ENCODE measurements at regions not wholly inside any gene's neighbourhood (a gene's known extent, or its start where the extent isn't known, plus 50 kb on each side); places are given as distances from the start of the nearest gene placed in this dataset.
"Not testable (repeated sequence)": the region's sequence is repeated elsewhere in the genome, so short reads cannot be mapped to it uniquely, and the experiment has no call there.

DNA sequence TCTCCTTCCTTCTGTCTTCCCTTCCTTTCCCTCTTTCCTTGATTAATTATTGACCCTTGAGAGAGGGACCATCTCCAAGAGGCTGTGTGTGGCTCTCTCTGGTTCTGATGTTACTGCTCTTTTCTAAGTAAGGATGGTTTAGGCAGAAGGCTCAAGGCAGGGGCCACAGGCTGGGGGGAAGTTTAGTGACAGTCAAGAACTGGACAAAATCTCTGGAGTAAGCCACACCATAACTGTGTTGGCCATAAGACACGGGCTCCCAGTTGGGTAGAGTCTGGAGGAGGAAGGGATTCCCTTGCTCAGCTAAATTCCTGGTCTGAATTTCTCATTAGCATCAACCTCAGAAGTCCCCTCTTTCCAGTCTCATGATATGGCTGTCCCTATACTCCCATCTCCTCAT lies 74.7 kb downstream of the BUD13 start:
- peak; percentile 13 for DNase-seq

DNA sequence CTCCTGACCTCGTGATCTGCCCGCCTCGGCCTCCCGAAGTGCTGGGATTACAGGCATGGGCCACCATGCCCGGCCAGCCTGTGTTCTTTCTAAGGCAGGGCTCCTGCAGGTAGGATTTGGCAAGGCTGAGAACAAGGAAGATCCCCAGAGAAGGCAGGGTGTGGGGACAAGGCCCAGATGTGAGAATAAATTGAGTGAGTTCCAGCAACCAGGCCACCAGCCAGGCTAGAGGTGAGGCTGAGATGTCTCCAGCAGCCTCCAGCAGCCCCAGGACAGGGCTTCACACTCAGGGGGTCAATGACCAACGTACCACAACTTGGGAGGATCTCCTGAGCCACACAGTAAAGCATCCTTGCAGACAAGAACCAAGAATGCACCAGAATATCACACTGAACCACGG lies 75.1 kb downstream of the BUD13 start:
- DNase-seq: peak; percentile 11

DNA sequence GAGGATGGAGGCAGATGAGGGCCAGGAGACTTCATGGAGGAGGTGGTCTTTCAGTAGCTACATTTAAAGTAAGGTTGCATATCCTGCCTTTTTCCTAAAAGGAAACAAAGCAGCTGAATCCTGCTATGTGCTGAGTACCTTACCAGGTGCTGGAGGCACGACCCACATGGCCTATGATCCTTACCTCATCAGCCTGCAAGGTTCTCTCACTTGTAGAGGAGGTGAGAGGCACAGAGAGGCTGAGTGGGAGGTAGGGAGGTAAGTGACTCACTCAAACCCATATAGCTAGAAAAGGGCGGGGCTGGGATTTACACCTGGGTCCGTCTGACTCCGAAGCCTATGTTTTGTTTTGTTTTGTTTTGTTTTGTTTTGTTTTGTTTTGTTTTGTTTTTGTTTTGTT lies 75.8 kb downstream of the BUD13 start:
- peak; percentile 44 for DNase-seq

DNA sequence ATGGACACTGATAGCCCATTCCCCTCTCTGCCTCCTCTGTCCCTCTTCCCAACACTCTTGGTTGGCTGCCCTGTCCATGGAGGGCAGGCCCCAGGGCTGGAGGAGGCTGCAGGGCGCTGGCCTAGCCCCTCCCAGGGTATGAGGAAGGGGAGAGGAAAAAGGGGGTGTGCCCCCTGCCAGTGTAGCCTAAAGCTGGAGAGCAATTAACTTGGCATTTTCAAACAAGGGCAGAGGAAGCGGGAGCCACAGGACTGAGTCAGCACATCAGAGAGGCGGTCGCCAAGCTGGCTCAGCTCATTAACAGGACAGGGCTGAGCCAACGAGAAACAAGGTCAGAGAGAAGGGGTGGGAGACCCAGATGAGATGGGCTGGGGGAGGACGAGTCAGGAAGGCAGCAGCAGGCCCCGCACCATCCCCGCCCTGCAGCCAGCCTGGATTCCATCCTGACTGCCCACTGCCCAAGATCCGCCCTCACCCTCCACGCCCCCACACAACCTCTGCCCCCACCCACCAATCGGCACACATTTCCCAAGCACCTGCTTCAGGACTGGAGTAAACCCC lies 76.3 kb downstream of the BUD13 start:
- peak; percentile 53 for DNase-seq

DNA sequence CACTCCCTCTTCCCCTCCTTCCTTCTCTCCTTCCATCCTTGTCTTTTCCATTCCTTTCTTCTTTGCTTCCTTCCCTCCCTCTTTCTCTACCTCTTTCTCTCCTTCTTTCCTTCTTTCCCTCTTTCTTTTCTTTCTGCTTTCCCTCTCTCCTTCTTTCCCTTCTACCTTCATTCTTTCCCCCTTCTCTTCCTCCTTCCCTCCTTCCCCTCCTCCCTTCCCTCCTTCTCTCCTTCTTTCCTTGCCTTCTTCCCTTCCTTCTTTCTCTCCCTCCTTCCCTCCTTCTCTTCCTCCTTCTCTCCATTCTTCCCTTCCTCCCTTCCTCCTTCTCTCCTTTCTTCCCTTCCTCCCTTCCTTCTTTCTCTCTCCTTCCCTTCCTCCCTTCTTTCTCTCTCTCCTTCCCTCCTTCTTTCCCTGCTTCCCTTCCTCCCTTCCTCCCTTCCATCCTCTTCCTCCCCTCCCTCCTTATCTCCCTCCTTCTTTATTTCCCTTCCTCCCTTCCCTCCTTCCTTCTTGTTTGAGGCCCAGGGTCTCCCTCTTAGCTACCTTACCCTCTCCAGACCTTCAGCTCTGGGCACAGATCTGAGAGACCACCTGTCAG lies 77.0 kb downstream of the BUD13 start:
- no peak for DNase-seq

DNA sequence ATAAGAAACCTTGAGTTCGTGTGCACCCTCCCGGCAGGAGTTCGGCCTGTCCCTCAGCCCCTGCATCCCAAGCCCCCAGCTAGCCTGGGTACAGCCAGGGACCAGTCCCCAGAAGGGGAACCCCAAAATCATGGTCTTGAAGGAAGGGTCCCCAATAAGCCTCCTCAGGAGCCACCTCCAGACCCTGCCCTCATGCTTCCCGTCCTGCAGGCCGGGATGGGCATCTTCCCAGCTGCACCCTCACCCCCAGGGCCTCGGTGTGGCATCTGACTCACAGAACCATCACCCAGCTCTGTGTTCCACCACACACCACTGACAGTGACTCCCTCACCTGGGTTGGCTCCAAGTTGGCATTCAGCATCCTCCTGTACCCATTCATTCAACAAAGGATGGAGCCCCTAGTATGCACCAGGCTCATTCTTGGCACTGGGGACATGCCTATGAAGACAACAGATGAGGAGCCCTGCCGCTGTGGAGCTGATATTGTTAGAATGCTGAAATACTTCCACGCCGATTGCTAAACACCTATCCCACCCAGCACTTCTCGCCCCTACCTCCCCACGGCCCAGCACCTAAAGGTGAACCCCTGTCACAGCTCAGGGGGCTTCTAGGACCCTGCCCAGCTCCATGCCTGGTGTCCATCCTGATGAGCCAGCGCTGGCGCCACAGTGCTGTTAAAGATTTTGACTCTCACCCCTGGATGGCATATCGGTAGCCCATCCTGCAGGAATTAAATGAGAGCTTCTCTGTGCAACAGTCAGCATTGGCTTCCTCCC lies 77.8 kb downstream of the BUD13 start:
- peak; percentile 52 for DNase-seq

DNA sequence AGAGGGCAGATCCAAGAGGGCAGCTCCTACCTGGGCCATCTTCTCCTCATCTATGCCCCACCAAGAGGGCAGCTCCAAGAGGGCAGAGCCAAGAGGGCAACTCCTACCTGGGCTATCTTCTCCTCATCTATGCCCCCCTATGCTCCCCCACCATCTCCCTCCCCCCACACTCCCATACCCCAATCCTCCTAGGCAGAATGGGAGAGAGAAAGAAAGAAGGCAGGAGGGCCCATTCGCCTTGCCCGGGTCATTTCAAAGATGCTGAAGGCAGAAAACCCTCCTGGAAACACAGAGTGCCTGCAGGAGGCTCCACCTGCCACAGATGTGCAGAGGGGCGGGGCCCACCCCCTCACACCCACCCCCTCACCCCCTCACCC lies 78.5 kb downstream of the BUD13 start:
- DNase-seq: peak; percentile 17

DNA sequence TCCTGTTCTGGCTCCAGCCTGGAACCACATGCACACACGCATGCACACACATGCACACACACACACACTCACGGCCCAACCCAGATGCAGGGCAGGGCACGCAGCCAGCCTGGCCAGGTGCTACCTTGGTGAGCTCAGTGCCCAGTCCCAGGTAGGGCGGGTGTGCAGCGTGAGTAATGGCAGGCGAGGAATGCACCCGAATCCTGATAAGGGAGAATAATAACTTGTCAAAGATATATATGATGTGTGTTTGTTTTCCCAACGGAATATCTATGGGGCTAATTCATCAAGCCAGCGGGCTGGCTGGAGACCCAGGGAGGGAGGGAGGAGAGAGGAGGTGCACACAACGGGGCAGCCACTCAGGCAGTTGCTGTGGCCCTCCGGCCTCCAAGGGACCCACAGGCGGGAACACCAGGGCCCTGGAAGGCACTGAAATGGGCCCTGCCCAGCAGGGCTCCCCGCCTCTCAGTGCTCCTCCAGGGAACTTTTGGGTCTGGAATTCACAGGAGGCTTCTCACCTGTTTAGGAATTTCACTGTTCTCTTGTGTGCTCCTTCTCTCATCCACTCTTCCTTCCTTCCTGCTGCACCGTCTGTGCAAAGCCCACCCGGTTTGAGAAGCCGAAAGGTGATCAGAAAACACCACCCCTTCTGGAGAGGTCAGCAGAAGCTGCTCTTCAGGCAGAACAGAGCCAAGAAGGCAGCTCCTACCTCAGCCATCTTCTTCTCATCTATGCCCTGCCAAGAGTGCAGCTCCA lies 79.0 kb downstream of the BUD13 start:
- DNase-seq: peak; percentile 42

DNA sequence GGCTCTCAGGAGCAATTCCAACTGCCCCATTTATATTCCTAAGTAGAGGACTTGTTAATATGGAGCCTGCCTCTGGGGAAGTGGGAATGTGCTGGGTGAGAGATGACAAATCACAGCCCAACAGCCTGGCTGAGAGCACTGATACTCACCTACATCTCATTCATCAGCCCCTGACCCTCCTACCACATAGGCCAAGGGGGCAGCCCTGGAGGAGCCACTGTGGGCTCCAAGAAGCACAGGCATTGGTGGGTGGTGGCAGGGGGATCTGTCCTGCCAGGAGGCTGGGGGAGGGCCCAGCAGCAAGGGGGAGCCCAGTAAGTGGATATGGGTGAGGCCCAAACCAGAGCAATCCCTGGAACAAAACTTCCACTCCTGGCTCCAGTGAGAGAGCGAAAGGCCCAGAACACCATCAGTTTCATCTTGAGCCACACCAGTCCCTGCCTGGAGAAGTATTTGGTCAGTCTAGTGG lies 79.7 kb downstream of the BUD13 start:
- peak; percentile 30 for DNase-seq

DNA sequence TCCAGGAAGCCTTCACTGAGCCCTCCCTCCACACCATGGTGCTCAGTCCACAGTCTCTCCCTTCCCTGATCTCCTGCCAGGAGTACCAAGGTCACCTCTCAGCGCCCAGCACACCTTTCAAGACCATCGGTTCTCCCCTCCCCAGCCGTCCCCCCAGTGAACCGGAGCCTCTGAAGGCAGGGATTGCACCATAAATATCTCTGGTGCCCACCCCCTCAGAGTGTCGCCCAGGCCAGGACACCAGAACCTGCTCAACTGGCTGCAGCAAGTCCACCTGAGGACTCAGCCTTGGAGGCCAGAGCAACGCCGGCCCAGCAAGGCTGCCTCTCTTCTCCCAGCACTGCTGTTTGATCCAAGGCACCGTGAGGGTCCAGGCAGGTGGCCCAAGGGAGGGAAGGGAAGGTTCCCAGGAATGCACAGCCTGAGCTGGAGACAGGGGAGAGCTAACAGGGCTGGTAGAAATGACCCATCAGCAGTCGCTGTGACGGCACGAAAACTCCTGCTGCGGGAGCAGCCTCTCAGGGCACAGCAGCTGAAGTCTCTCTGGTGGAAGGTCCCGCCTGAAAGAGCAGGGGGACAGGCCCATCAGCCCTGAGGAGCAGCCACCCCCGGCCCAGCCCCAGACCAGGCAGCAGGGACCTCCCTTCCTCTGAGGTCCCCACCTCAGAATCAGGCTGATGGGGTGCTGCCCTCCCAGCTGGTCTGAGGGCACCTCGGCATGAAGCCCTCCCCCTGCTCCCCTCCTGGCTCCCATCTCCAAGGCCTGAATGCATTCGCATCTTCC lies 80.3 kb downstream of the BUD13 start:
- DNase-seq: peak; percentile 37

DNA sequence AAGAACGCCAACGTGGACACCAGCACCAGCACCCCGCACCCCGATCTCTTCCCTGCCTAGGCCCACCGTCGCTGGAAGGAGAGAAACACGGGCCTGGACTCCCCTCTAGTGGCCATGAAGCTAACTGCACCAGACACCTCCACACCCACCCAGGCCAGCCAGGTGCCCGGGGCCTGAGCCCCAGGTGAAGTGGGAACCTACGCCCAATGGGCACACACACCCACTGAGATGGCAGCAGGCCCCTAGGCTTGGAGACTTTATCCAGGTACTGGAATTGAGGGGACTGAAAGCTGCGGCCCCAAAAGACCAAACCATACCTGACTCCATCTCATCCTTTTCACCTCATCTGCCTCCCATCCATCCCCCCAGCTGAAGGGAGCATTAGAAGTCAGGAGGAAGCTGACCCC lies 81.0 kb downstream of the BUD13 start:
- DNase-seq: peak; percentile 85

DNA sequence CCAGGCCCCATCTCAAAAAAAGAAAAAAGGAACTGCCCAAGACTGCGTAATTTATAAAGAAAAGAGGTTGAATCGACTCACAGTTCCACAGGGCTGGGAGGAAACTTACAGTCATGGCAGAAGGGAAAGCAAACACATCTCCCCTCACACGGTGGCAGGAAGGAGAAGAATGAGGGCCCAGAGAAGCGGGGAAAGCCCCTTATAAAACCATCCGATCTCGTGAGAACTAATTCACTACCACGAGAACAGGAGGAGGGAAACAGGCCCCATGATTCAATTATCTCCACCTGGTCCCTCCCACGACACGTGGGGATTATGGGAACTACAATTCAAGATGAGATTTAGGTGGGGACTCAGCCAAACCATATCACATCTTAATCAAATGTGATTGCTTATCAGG lies 82.2 kb downstream of the BUD13 start:
- no peak for DNase-seq

DNA sequence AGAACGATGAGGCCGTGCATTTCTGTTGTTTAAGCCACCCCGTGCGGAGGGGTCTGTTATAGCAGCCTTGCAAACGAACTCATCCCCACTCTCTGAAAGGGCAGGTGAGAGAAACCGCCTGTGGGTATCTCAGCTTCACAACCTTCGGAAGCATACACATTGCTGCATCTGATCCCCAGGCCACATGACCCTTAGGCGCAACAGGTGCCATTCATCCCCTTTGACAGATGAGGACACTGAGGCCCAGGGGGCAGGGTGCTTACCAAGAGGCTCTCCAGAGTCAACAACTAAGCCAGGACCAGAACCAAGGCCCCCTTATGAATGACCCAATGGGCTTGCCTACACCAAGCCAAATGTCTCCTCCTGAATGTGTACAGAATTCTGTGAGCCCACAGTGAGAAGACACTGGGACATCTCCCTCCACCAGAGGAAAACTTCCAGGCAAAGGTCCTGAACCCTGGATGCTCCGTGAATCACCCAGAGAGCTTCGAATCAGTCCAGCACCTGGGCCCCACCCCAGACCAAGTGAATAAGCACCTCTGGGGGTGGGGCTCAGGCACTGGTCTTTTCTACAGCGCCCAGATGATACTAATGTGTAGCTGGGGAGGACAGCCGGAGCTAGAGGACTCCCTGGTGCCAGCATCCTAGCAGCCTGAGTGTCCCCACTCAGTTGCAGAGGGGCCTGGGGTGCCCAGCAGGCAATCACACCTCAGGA lies 83.2 kb downstream of the BUD13 start:
- peak; percentile 26 for DNase-seq

DNA sequence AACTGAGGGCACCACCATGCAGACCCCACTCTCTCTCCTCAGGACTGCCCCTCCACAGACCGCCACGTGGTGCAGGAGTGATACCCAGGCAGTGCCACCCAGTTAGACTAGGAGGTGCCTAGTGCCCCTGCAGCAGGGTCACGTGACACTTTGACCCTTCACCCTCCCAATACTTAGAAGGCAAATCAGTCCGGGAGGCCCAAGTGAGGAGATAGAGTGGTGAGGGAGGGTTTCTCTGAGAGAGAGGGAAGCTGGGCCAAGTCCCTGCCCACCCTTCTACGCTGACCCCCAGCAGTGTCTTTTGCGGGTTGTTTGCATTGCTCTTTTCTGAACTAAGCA lies 84.6 kb downstream of the BUD13 start:
- DNase-seq: no peak

DNA sequence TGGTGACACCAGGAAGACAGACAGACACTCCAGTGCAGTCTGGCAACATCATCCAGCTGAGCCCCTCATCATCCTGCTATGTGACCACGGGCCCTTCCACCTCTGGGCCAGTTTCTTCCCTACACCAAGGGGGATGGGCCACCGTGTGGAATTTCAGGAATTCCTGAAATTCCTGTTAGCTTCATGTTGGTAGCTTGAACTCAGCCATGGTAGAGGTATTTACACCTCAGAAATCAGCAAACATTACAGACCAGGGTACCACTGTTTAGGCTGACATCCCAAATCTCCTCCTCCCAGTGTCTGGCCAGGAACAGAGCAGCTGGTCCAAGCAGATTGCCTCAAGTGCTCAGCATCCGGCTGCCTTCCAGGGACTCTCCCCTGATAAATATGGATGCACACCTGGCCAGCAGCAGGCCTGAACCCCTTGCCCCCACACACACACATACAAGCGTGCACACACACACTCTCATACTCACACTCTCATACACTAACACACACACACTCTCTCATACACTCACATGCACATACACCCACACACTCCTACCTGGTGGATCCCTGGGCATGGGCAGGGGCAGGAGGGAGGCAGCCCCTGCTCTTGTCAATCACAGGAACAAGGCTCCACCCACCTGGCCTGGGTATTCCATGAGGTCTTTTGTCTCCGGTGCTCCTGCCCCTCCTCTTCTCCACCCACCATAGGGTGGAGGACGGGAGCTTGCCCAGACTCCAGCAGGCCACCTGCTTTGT lies 85.2 kb downstream of the BUD13 start:
- no peak for DNase-seq

DNA sequence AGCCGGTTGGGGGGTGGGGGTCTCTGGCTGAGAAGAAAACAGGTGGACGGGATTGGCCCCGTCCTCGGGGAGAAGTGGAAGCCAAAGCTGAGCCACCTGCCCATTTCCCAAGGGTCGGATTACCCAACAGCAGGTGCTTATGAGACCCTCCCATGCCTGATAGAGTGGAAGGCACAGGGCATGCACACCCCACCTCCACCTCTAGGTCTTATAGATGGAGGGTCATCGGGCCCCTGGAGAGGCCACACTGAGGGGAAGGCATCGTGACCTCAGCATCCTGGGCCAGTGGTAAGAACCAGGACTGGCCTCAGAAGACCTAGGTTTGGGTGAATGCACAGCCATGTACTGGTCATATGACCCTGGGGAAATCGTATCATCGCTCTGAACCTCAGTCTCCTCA lies 85.9 kb downstream of the BUD13 start:
- DNase-seq: no peak

DNA sequence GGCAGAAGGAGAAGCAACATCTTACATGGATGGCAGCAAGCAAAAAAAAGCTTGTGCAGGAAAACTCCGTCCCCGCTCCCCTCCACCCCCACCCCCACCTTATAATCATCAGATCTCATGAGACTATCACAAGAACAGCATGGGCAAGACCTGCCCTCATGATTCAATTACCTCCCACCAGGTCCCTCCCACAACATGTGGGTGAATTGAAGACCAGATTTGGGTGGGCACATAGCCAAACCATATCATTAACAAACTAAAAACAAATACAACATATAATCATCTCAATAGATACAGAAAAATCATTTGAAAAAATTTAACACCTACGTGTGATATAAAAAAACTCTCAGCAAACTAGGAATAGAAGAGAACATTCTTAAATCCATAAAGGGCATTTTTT lies 88.8 kb downstream of the BUD13 start:
- DNase-seq: no peak

DNA sequence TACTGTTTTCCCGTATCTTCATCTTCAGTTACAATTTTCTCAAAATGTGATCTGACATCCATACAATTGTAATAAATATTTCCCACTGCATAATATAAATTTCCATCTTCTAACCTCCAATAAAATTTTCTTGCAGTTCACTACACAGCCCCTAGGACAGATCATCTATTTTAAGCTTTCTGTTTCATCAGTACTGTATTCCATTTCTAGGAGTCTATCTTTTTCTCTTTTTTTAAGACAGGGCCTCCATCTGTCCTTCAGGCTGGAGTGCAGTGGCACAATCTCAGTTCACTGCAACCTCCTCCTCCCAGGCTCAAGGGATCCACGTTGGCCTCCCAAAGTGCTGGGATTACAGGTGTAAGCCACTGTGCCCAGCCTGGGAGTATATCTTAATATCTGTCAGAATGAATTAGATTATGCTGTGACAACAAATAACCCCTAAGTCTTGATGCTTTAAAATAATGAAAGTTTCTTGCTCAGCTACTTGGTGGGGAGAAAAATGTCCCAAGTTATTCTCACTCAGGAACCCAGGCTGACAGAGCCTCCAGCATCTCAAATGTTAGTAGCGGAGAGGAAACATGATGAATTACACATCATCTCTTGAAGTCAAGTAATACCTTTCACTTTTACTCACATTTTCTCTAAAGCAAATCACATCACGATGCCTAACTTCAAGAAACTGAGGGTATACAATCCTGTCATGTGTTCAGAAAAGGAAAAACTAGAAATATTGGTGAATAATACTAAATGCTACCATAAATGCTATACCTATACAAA lies 92.2 kb downstream of the BUD13 start:
- no peak for DNase-seq

DNA sequence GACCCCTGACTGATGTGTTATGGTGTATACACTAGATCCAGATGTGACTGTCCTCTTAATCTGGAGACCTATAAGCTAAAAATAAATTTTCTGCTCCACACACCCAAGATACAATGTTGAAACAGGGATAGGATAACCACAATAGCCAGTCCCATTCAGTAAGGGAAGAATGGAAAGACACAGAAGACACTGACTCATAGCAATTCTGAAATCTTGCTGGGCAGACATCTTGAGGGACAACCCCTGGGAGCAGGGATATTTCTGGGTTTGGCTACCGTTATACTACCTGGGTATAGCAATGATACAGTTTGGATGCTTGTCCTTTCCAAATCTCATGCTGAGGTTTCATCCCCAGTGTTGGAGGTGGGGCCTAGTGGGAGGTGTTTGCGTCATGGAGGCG lies 93.9 kb downstream of the BUD13 start:
- DNase-seq: no peak

DNA sequence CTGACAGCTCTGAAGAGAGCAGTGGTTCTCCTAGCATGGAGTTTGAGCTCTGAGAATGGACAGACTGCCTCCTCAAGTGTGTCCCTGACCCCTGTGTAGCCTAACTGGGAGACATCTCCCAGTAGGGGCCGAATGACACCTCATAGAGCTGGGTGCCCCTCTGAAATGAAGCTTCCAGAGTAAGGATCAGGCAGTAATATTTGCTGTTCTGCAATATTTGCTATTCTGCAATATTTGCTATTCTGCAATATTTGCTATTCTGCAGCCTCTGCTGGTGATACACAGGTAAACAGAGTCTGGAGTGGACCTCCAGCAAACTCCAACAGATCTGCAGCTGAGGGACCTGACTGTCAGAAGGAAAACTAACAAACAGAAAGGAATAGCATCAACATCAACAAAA lies 105.5 kb downstream of the BUD13 start:
- DNase-seq: not testable (repeated sequence)

Data from activated CD8-positive, alpha-beta memory T cell treated with anti-CD3 and anti-CD28 coated beads for 24 hours (primary cell).